ENCODE measurements at regions not wholly inside any gene's neighbourhood (a gene's known extent, or its start where the extent isn't known, plus 50 kb on each side); places are given as distances from the start of the nearest gene placed in this dataset.

GRCh38 chr10:36533861-36534260 lies 591.5 kb upstream of the ANKRD30A start:
- no peak overlapping the region for H3K4me2 ChIP-seq (ENCODE audit: insufficient read depth in 1 of 2, low read depth in 2 of 2, low read length in 2 of 2)
- no peak overlapping the region for H3K9ac ChIP-seq (replicated peaks in 1 of 4; ENCODE audit: extremely low read depth in 1 of 4, low read depth in 3 of 4, low read length in 3 of 4)
- peaks cover 0 to 4% of the 10 kb centered on the region in 2 experiments; a peak in 1 of 4 replicates for H3K9me3 ChIP-seq (ENCODE audit: insufficient read depth in 2 of 2, low read depth in 1 of 2, low read length in 1 of 2)
- H3K79me2 ChIP-seq (ENCODE audit: control insufficient read depth in 1 of 2, insufficient read depth in 2 of 2, low read length in 2 of 2): no peaks in the 10 kb centered on the region
- H3K27me3 ChIP-seq (replicated peaks in 1 of 4; ENCODE audit: control insufficient read depth in 3 of 4, extremely low read depth in 1 of 4, insufficient read depth in 3 of 4, low read length in 3 of 4): no peaks in the 10 kb centered on the region
- H4K8ac ChIP-seq (ENCODE audit: extremely low read depth, insufficient read depth, low read length): no peak overlapping the region
- H3K4ac ChIP-seq (replicated peaks; ENCODE audit: insufficient read length, low read depth, low read length): no peak overlapping the region
- H4K5ac ChIP-seq (ENCODE audit: insufficient read length, low read depth, low read length): no peak overlapping the region
- no peak overlapping the region for H2AK5ac ChIP-seq (ENCODE audit: low read depth, low read length)
- H2BK5ac ChIP-seq (ENCODE audit: low read depth, low read length): no peak overlapping the region
- DNase-seq (ENCODE audit: low read depth in 1 of 2, low spot score in 2 of 2) (no peak), FAIRE-seq (no peak)
- no peak overlapping the region for H2BK120ac ChIP-seq (replicated peaks; ENCODE audit: low read depth, low read length)
- no peak overlapping the region for H2AFZ ChIP-seq (ENCODE audit: low read length)
- H2BK20ac ChIP-seq (ENCODE audit: low read length): no peak overlapping the region
- H3K23ac ChIP-seq (ENCODE audit: insufficient read length): no peak overlapping the region
- H3K79me1 ChIP-seq (ENCODE audit: low read depth, low read length): no peaks in the 10 kb centered on the region
- H3K23me2 ChIP-seq (ENCODE audit: low read depth, low read length): no peaks in the 10 kb centered on the region
- no peak overlapping the region for H3K56ac ChIP-seq (replicated peaks; ENCODE audit: insufficient read length, low read depth, low read length)
- H3K36me3 ChIP-seq (ENCODE audit: control insufficient read depth in 2 of 4, insufficient read depth in 4 of 4, low read length in 3 of 4): no peaks in the 10 kb centered on the region
- no peaks in the 10 kb centered on the region for H4K20me1 ChIP-seq (replicated peaks in 1 of 2; ENCODE audit: control insufficient read depth in 1 of 2, insufficient read depth in 2 of 2, low read length in 2 of 2)
- no peak for TF ChIP-seq HDAC6 (IDR thresholded peaks at IDR 0.05; ENCODE audit: low read depth, low read length)
- ChIA-PET CTCF (ENCODE audit: partially characterized antibody) (interaction anchor here (1.1 kb wide), 1 partner anchor 79 kb away, joined by 3 read pairs; no protein-coding TSS in a partner anchor), POLR2A (ENCODE audit: partially characterized antibody) (no interaction called here)
- no peak overlapping the region for H3K18ac ChIP-seq (ENCODE audit: extremely low read depth, low read length)
- H3K4me1 ChIP-seq (replicated peaks in 1 of 4; ENCODE audit: control insufficient read depth in 3 of 4, insufficient read depth in 4 of 4, low read length in 3 of 4): no peaks in the 10 kb centered on the region
- H4K91ac ChIP-seq (replicated peaks; ENCODE audit: insufficient read length, low read length): no peak overlapping the region
- H2BK15ac ChIP-seq (ENCODE audit: low read length): no peak overlapping the region
- H3K4me3 ChIP-seq (ENCODE audit: extremely low read depth in 1 of 4, insufficient read depth in 2 of 4, low read depth in 3 of 4, low read length in 4 of 4): no peak overlapping the region
- no peak overlapping the region for H3K14ac ChIP-seq (ENCODE audit: insufficient read length)
- H2BK12ac ChIP-seq (ENCODE audit: low read depth, low read length): no peak overlapping the region
- H3K27ac ChIP-seq (ENCODE audit: low read depth, low read length): no peak overlapping the region
- 92% methylated on average over 8 of the region's 8 CpGs; no CpG with 5 or more reads in 1 of the 2 experiments for WGBS, 2 experiments (ENCODE audit: extremely low coverage in 1 of 2, insufficient coverage in 1 of 2, insufficient read length in 1 of 2, insufficient replicate concordance in 2 of 2, low coverage in 1 of 2, low lambda C conversion rate in 2 of 2, missing lambda C conversion rate in 1 of 2)
